BE2C (cell line): ENCODE measurements at regions not wholly inside any gene's neighbourhood (a gene's known extent, or its start where the extent isn't known, plus 50 kb on each side); places are given as distances from the start of the nearest gene placed in this dataset.
"Not testable (repeated sequence)": the region's sequence is repeated elsewhere in the genome, so short reads cannot be mapped to it uniquely, and the experiment has no call there.

Experiments used
- DNase-seq: peaks from one replicate; pipeline ENCODE4 v3.0.0-alpha.2; 2020
- H3K27me3 ChIP-seq: fragments of 250-450 bp; sonication (Bioruptor Pico); 2 replicates; pipeline ENCODE4 v1.5.1; 2020; ENCODE audit warnings: mild to moderate bottlenecking
- H3K36me3 ChIP-seq: fragments of 250-450 bp; sonication (Bioruptor Pico); 2 replicates; pipeline ENCODE4 v1.5.1; 2020; ENCODE audit warnings: mild to moderate bottlenecking
- H3K4me1 ChIP-seq: fragments of 250-450 bp; sonication (Bioruptor Pico); 2 replicates; pipeline ENCODE4 v1.5.1; 2020
- H3K4me3 ChIP-seq: 2 replicates; pipeline ENCODE4 v1.5.1; 2011; ENCODE audit warnings: low read depth, low read length
- H3K9me3 ChIP-seq: fragments of 250-450 bp; sonication (Bioruptor Pico); 2 replicates; pipeline ENCODE4 v1.5.1; 2020
- CTCF ChIP-seq: IDR thresholded peaks from 2 replicates; pipeline ENCODE4 v1.5.1; 2012; ENCODE audit warnings: mild to moderate bottlenecking, low read depth, low read length

- Histone ChIP-seq H3K4me3 (no peak overlapping the region), H3K36me3 (no peaks in the 10 kb centered on the region), H3K9me3 (no peaks in the 10 kb centered on the region), H3K4me1 (no peaks in the 10 kb centered on the region), H3K27me3 (no peaks in the 10 kb centered on the region)
- no peak for DNase-seq
- TF ChIP-seq CTCF = no peak
These were observed 265.5 kb upstream of the POT1 start for GRCh38 chr7:125195156-125195555.

- Histone ChIP-seq H3K4me3 (no peak overlapping the region), H3K27me3 (no peaks in the 10 kb centered on the region), H3K4me1 (no peaks in the 10 kb centered on the region), H3K9me3 (no peaks in the 10 kb centered on the region), H3K36me3 (no peaks in the 10 kb centered on the region)
- DNase-seq = no peak
- no peak for TF ChIP-seq CTCF
These were observed 263.6 kb upstream of the POT1 start for GRCh38 chr7:125193263-125193662.

- no peak for TF ChIP-seq CTCF
- no peak for DNase-seq
- no peaks in the 10 kb centered on the region for H3K36me3 ChIP-seq
- no peaks in the 10 kb centered on the region for H3K9me3 ChIP-seq
- no peak overlapping the region for H3K4me3 ChIP-seq
- no peaks in the 10 kb centered on the region for H3K27me3 ChIP-seq
- H3K4me1 ChIP-seq = no peaks in the 10 kb centered on the region
These were observed 255.2 kb upstream of the POT1 start for GRCh38 chr7:125184801-125185200.

- H3K27me3 ChIP-seq, H3K9me3 ChIP-seq, H3K4me3 ChIP-seq, H3K4me1 ChIP-seq, DNase-seq, H3K36me3 ChIP-seq: not testable (repeated sequence)
These were observed 252.1 kb upstream of the POT1 start for GRCh38 chr7:125181569-125182267.

GRCh38 chr7:125173571-125173970, 243.9 kb upstream of the POT1 start:
- TF ChIP-seq CTCF = no peak
- Histone ChIP-seq H3K4me1 (no peaks in the 10 kb centered on the region), H3K27me3 (no peaks in the 10 kb centered on the region), H3K9me3 (no peaks in the 10 kb centered on the region), H3K36me3 (no peaks in the 10 kb centered on the region), H3K4me3 (no peak overlapping the region)
- no peak for DNase-seq

- Histone ChIP-seq H3K27me3 (no peaks in the 10 kb centered on the region), H3K4me3 (no peak overlapping the region), H3K4me1 (no peaks in the 10 kb centered on the region), H3K9me3 (no peaks in the 10 kb centered on the region), H3K36me3 (no peaks in the 10 kb centered on the region)
- TF ChIP-seq CTCF = no peak
- DNase-seq = no peak
These were observed 239.5 kb upstream of the POT1 start for GRCh38 chr7:125169088-125169487.

- no peak overlapping the region for H3K4me3 ChIP-seq
- DNase-seq = no peak
- no peak for TF ChIP-seq CTCF
- no peaks in the 10 kb centered on the region for H3K9me3 ChIP-seq
- no peaks in the 10 kb centered on the region for H3K36me3 ChIP-seq
- no peaks in the 10 kb centered on the region for H3K4me1 ChIP-seq
- no peaks in the 10 kb centered on the region for H3K27me3 ChIP-seq
These were observed 225.3 kb upstream of the POT1 start for GRCh38 chr7:125154930-125155329.
